Aorta (tissue), 5 donors: ENCODE measurements at regions not wholly inside any gene's neighbourhood (a gene's known extent, or its start where the extent isn't known, plus 50 kb on each side); places are given as distances from the start of the nearest gene placed in this dataset.

Experiments used
- ATAC-seq: fragments of 200-7000 bp; cut with Tn5 transposase; one replicate; pipeline ENCODE4 v1.9.1; 2022; ENCODE audit warnings: moderate library complexity; ENCODE audit not compliant: low FRiP score
- DNase-seq, 2 donors: peaks; one replicate each; pipeline ENCODE4 v3.0.0-alpha.2; 2020
- H3K27ac ChIP-seq, 2 donors: one replicate each; pipeline ENCODE4 v1.5.1; 2013; ENCODE audit warnings: low read length in 2 of 2, mild to moderate bottlenecking in 2 of 2, moderate library complexity in 2 of 2, control low read depth in 1 of 2, inconsistent platforms in 1 of 2, low read depth in 1 of 2
- H3K27me3 ChIP-seq, 2 donors: one replicate each; pipeline ENCODE4 v1.6.1; 2013; ENCODE audit warnings: control low read depth in 1 of 2, low read length in 1 of 2, mild to moderate bottlenecking in 1 of 2, moderate library complexity in 1 of 2; ENCODE audit not compliant: insufficient read depth in 2 of 2, control insufficient read depth in 1 of 2
- H3K36me3 ChIP-seq, 2 donors: one replicate each; pipeline ENCODE4 v1.6.1; 2013; ENCODE audit warnings: control low read depth in 1 of 2, low read length in 1 of 2, mild to moderate bottlenecking in 1 of 2; ENCODE audit not compliant: insufficient read depth in 2 of 2, control insufficient read depth in 1 of 2
- H3K4me1 ChIP-seq, 2 donors: one replicate each; pipeline ENCODE4 v1.6.1; 2013; ENCODE audit warnings: low read length in 2 of 2, control low read depth in 1 of 2, mild to moderate bottlenecking in 1 of 2, moderate library complexity in 1 of 2; ENCODE audit not compliant: insufficient read depth in 2 of 2, control insufficient read depth in 1 of 2
- H3K4me3 ChIP-seq, 2 donors: one replicate each; pipeline ENCODE4 v1.5.1; 2013; ENCODE audit warnings: low read length in 2 of 2, control low read depth in 1 of 2, mild to moderate bottlenecking in 1 of 2
- H3K9me3 ChIP-seq: one replicate; pipeline ENCODE4 v1.6.1; 2013; ENCODE audit warnings: mild to moderate bottlenecking, low read length; ENCODE audit not compliant: control insufficient read depth
- WGBS, 2 donors: extraction: QIAGEN DNeasy Blood & Tissue Kit; methylation state at CpG; one replicate each; pipeline ENCODE4 v1.1.7; 2013; 5-methylcytosine and 5-hydroxymethylcytosine counted together
- intact Hi-C, 2 donors: fragments of 100-400 bp; cut with DNase I; formaldehyde crosslinking; loops; one replicate each; pipeline versions ENCODE4 v1.14.2 to v1.15.0; 2022
- donor health status: healthy with polysubstance abuse.
- donor health status: Bipolar disorder and iron deficiency.
- donor health status: DM: no; HTN: no; CAD: no.
- donor health status: DM: no; HTN: no; CAD: no.
- donor health status: DM: yes; HTN: yes; CAD: no.

GRCh38 chr4:31366041-31366440 is 645.9 kb downstream of the PCDH7 start:
- H3K4me1 ChIP-seq = no peaks in the 10 kb centered on the region
- no peaks in the 10 kb centered on the region for H3K27me3 ChIP-seq
- DNase-seq (no peak), ATAC-seq (no peak)
- intact Hi-C loops = no loop called here
- no peaks in the 10 kb centered on the region for H3K36me3 ChIP-seq
- 39 to 49% methylated on average over 1 of the region's 1 CpG for WGBS, 2 donors
- H3K4me3 ChIP-seq = no peak overlapping the region
- H3K9me3 ChIP-seq = no peaks in the 10 kb centered on the region
- H3K27ac ChIP-seq = no peak overlapping the region

GRCh38 chr4:31370866-31371465 is 650.8 kb downstream of the PCDH7 start:
- intact Hi-C loops = loop anchor here in 1 of 2 donors (10.0 kb wide), 1 partner anchor 656 kb away; no protein-coding TSS in a partner anchor
- DNase-seq (no peak), ATAC-seq (peak; percentile 60)
- no peaks in the 10 kb centered on the region for H3K36me3 ChIP-seq
- WGBS, 2 donors = 64 to 66% methylated on average over 3 of the region's 3 CpGs
- no peaks in the 10 kb centered on the region for H3K27me3 ChIP-seq
- no peaks in the 10 kb centered on the region for H3K9me3 ChIP-seq
- H3K4me3 ChIP-seq = no peak overlapping the region
- no peaks in the 10 kb centered on the region for H3K4me1 ChIP-seq
- no peak overlapping the region for H3K27ac ChIP-seq

GRCh38 chr4:31374256-31374960 is 654.2 kb downstream of the PCDH7 start:
- H3K9me3 ChIP-seq = no peaks in the 10 kb centered on the region
- no peak overlapping the region for H3K27ac ChIP-seq
- 87 to 92% methylated on average over 3 of the region's 3 CpGs for WGBS, 2 donors
- no peak for DNase-seq
- no peaks in the 10 kb centered on the region for H3K4me1 ChIP-seq
- intact Hi-C loops = loop anchor here in 1 of 2 donors (10.0 kb wide), 1 partner anchor 660 kb away; no protein-coding TSS in a partner anchor
- no peaks in the 10 kb centered on the region for H3K36me3 ChIP-seq
- H3K27me3 ChIP-seq = no peaks in the 10 kb centered on the region
- ATAC-seq = no peak
- H3K4me3 ChIP-seq = no peak overlapping the region

GRCh38 chr4:31375936-31376335 is 655.8 kb downstream of the PCDH7 start:
- no peaks in the 10 kb centered on the region for H3K27me3 ChIP-seq
- ATAC-seq (no peak), DNase-seq (no peak)
- no peak overlapping the region for H3K27ac ChIP-seq
- no peak overlapping the region for H3K4me3 ChIP-seq
- H3K9me3 ChIP-seq = no peaks in the 10 kb centered on the region
- intact Hi-C loops = loop anchor here in 1 of 2 donors (10.0 kb wide), 1 partner anchor 661 kb away; no protein-coding TSS in a partner anchor
- H3K4me1 ChIP-seq = no peaks in the 10 kb centered on the region
- H3K36me3 ChIP-seq = no peaks in the 10 kb centered on the region
- WGBS, 2 donors = 48 to 51% methylated on average over 5 of the region's 5 CpGs

GRCh38 chr4:31379364-31379763 is 659.2 kb downstream of the PCDH7 start:
- DNase-seq (no peak), ATAC-seq (no peak)
- Histone ChIP-seq H3K4me3 (no peak overlapping the region), H3K4me1 (no peaks in the 10 kb centered on the region), H3K36me3 (no peaks in the 10 kb centered on the region), H3K27ac (no peak overlapping the region), H3K9me3 (no peaks in the 10 kb centered on the region), H3K27me3 (no peaks in the 10 kb centered on the region)
- 92 to 93% methylated on average over 2 of the region's 2 CpGs for WGBS, 2 donors
- intact Hi-C loops = loop anchor here in 1 of 2 donors (10.0 kb wide), 1 partner anchor 665 kb away; no protein-coding TSS in a partner anchor

- no peaks in the 10 kb centered on the region for H3K27me3 ChIP-seq
These were observed 663.6 kb downstream of the PCDH7 start for GRCh38 chr4:31383767-31384166.

GRCh38 chr4:31390849-31391248 is 670.7 kb downstream of the PCDH7 start:
- H3K9me3 ChIP-seq = no peaks in the 10 kb centered on the region
- no peaks in the 10 kb centered on the region for H3K27me3 ChIP-seq
- ATAC-seq (no peak), DNase-seq (no peak)
- intact Hi-C loops = no loop called here
- H3K4me1 ChIP-seq = no peaks in the 10 kb centered on the region
- H3K4me3 ChIP-seq = no peak overlapping the region
- no peak overlapping the region for H3K27ac ChIP-seq
- H3K36me3 ChIP-seq = no peaks in the 10 kb centered on the region

More at GRCh38 chr4:31383767-31384166, 663.6 kb downstream of the PCDH7 start:
- Histone ChIP-seq H3K9me3 (no peaks in the 10 kb centered on the region), H3K4me1 (no peaks in the 10 kb centered on the region), H3K36me3 (no peaks in the 10 kb centered on the region), H3K4me3 (no peak overlapping the region), H3K27ac (no peak overlapping the region)
- DNase-seq (no peak), ATAC-seq (no peak)
- WGBS, 2 donors = 30 to 35% methylated on average over 2 of the region's 2 CpGs
- intact Hi-C loops = no loop called here

GRCh38 chr4:31391976-31392375 is 671.8 kb downstream of the PCDH7 start:
- no peaks in the 10 kb centered on the region for H3K4me1 ChIP-seq
- no peak overlapping the region for H3K4me3 ChIP-seq
- no peak overlapping the region for H3K27ac ChIP-seq
- no peaks in the 10 kb centered on the region for H3K36me3 ChIP-seq
- ATAC-seq = no peak
- no peaks in the 10 kb centered on the region for H3K9me3 ChIP-seq
- DNase-seq = no peak
- intact Hi-C loops = no loop called here
- no peaks in the 10 kb centered on the region for H3K27me3 ChIP-seq

- 83 to 84% methylated on average over 2 of the region's 2 CpGs for WGBS, 2 donors
- ATAC-seq (no peak), DNase-seq (no peak)
- intact Hi-C loops = no loop called here
- H3K4me1 ChIP-seq = no peaks in the 10 kb centered on the region
- no peak overlapping the region for H3K4me3 ChIP-seq
- H3K36me3 ChIP-seq = no peaks in the 10 kb centered on the region
- H3K9me3 ChIP-seq = no peaks in the 10 kb centered on the region
- no peaks in the 10 kb centered on the region for H3K27me3 ChIP-seq
- H3K27ac ChIP-seq = no peak overlapping the region
These were observed 672.8 kb downstream of the PCDH7 start for GRCh38 chr4:31392923-31393322.
